ENCODE measurements at regions not wholly inside any gene's neighbourhood (a gene's known extent, or its start where the extent isn't known, plus 50 kb on each side); places are given as distances from the start of the nearest gene placed in this dataset.

DNA sequence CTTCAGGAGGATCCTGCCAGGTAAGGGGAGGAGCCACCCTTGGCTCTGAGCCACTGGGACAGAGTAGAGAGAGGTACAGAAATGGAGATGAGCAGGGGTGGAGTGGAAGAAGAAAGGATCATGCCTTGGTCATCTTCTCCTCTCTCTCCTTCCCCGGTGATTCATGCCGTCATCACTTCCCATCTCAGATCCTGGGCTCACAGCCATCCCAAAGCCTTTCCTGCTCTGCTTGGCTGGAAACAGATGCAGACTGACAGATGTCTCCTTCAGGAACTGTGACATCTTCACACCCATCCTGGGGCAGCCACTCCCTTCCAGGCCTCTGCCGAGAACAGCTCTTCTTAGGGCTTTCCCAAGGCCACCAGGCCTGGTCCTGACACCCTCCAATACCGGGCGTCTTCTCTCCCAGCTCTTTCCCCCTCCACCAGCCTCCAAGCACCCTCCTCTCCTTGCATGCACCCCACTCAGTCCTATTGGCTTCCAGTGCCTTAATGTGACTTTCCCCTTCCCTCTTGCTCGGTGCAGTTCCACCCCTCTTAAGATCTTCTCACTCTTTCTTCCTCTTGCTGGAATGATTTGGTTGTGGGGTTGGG, 58.3 kb upstream of the TNP1 start:
- H3K27ac ChIP-seq: no peak overlapping the region

GRCh38 chr2:216916956-216917650, 57.2 kb upstream of the TNP1 start:
- TF ChIP-seq, protein P1, sequence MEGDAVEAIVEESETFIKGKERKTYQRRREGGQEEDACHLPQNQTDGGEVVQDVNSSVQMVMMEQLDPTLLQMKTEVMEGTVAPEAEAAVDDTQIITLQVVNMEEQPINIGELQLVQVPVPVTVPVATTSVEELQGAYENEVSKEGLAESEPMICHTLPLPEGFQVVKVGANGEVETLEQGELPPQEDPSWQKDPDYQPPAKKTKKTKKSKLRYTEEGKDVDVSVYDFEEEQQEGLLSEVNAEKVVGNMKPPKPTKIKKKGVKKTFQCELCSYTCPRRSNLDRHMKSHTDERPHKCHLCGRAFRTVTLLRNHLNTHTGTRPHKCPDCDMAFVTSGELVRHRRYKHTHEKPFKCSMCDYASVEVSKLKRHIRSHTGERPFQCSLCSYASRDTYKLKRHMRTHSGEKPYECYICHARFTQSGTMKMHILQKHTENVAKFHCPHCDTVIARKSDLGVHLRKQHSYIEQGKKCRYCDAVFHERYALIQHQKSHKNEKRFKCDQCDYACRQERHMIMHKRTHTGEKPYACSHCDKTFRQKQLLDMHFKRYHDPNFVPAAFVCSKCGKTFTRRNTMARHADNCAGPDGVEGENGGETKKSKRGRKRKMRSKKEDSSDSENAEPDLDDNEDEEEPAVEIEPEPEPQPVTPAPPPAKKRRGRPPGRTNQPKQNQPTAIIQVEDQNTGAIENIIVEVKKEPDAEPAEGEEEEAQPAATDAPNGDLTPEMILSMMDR (IDR thresholded peaks at IDR 0.05): no peak
- TF ChIP-seq POLR2A (IDR thresholded peaks at IDR 0.05) (no peak), POLR2AphosphoS5 (IDR thresholded peaks at IDR 0.05) (no peak)
- H3K9me3 ChIP-seq: no peaks in the 10 kb centered on the region
- intact Hi-C loops (cut with DNase I): no loop called here
- no peaks in the 10 kb centered on the region for H3K4me1 ChIP-seq (replicated peaks)
- H3K4me3 ChIP-seq: no peak overlapping the region
- H3K27ac ChIP-seq: no peak overlapping the region
- H3K36me3 ChIP-seq: no peaks in the 10 kb centered on the region
- WGBS: 93% methylated on average over 3 of the region's 3 CpGs
- H3K27me3 ChIP-seq (replicated peaks; ENCODE audit: insufficient read depth): no peaks in the 10 kb centered on the region
- DNase-seq (ENCODE audit: low spot score): no peak

More for the DNA sequence above, 58.3 kb upstream of the TNP1 start:
- no peaks in the 10 kb centered on the region for H3K9me3 ChIP-seq
- H3K4me1 ChIP-seq (replicated peaks): no peaks in the 10 kb centered on the region
- H3K36me3 ChIP-seq: no peaks in the 10 kb centered on the region
- DNase-seq (ENCODE audit: low spot score): no peak
- no peaks in the 10 kb centered on the region for H3K27me3 ChIP-seq (replicated peaks; ENCODE audit: insufficient read depth)
- TF ChIP-seq, protein P1 (IDR thresholded peaks at IDR 0.05): no peak
- no peak overlapping the region for H3K4me3 ChIP-seq
- intact Hi-C loops (cut with DNase I): no loop called here
- WGBS: 74% methylated on average over 6 of the region's 6 CpGs

- TF ChIP-seq POLR2A (IDR thresholded peaks at IDR 0.05) (no peak), POLR2AphosphoS5 (IDR thresholded peaks at IDR 0.05) (no peak)
- TF ChIP-seq, protein P1 (IDR thresholded peaks at IDR 0.05): no peak
Measured at GRCh38 chr2:216915557-216916150, 55.8 kb upstream of the TNP1 start.

GRCh38 chr2:216914491-216914890, 54.6 kb upstream of the TNP1 start:
- intact Hi-C loops (cut with DNase I): no loop called here
- DNase-seq (ENCODE audit: low spot score): no peak
- 86% methylated on average over 3 of the region's 3 CpGs for WGBS

More at GRCh38 chr2:216915557-216916150, 55.8 kb upstream of the TNP1 start:
- H3K9me3 ChIP-seq: no peaks in the 10 kb centered on the region
- intact Hi-C loops (cut with DNase I): no loop called here
- H3K4me3 ChIP-seq: no peak overlapping the region
- H3K4me1 ChIP-seq (replicated peaks): no peaks in the 10 kb centered on the region
- no peaks in the 10 kb centered on the region for H3K27me3 ChIP-seq (replicated peaks; ENCODE audit: insufficient read depth)
- WGBS: 91% methylated on average over 12 of the region's 12 CpGs
- H3K36me3 ChIP-seq: no peaks in the 10 kb centered on the region
- no peak overlapping the region for H3K27ac ChIP-seq
- no peak for DNase-seq (ENCODE audit: low spot score)

More at GRCh38 chr2:216914491-216914890, 54.6 kb upstream of the TNP1 start:
- TF ChIP-seq POLR2A (IDR thresholded peaks at IDR 0.05) (no peak), POLR2AphosphoS5 (IDR thresholded peaks at IDR 0.05) (no peak)
- TF ChIP-seq, protein P1 (IDR thresholded peaks at IDR 0.05): no peak
- H3K4me3 ChIP-seq: no peak overlapping the region
- no peaks in the 10 kb centered on the region for H3K9me3 ChIP-seq
- H3K36me3 ChIP-seq: no peaks in the 10 kb centered on the region
- H3K27ac ChIP-seq: no peak overlapping the region
- no peaks in the 10 kb centered on the region for H3K4me1 ChIP-seq (replicated peaks)
- H3K27me3 ChIP-seq (replicated peaks; ENCODE audit: insufficient read depth): no peaks in the 10 kb centered on the region

Data from prostate gland (tissue), 2 donors.